Endodermal cell (in vitro differentiated cells): ENCODE measurements at regions not wholly inside any gene's neighbourhood (a gene's known extent, or its start where the extent isn't known, plus 50 kb on each side); places are given as distances from the start of the nearest gene placed in this dataset.

Source experiments
- DNase-seq: peaks from one replicate; pipeline ENCODE4 v3.0.0-alpha.2; 2017
- H3K27ac ChIP-seq: 2 replicates; pipeline ENCODE4 v1.5.1; 2013; ENCODE audit warnings: mild to moderate bottlenecking, low read depth, low read length, moderate library complexity
- H3K27me3 ChIP-seq: 2 replicates; pipeline ENCODE4 v1.6.1; 2013; ENCODE audit warnings: mild to moderate bottlenecking, low read length, moderate library complexity; ENCODE audit not compliant: insufficient read depth, control insufficient read depth, poor library complexity, severe bottlenecking
- H3K36me3 ChIP-seq: 2 replicates; pipeline ENCODE4 v1.7.0; 2013; ENCODE audit warnings: mild to moderate bottlenecking, low read length, moderate library complexity; ENCODE audit not compliant: control insufficient read depth, insufficient read depth
- H3K4me1 ChIP-seq: one replicate; pipeline ENCODE4 v1.7.0; 2013; ENCODE audit warnings: low read length; ENCODE audit not compliant: control insufficient read depth, insufficient read depth
- H3K4me3 ChIP-seq: 2 replicates; pipeline ENCODE4 v1.5.1; 2013; ENCODE audit warnings: mild to moderate bottlenecking, low read length, moderate library complexity
- H3K9ac ChIP-seq: 2 replicates; pipeline ENCODE4 v1.6.1; 2013; ENCODE audit warnings: mild to moderate bottlenecking, low read length, moderate library complexity; ENCODE audit not compliant: poor library complexity, severe bottlenecking; ENCODE audit errors: extremely low read depth
- H3K9me3 ChIP-seq: 2 replicates; pipeline ENCODE4 v1.6.1; 2013; ENCODE audit warnings: mild to moderate bottlenecking, low read length, moderate library complexity; ENCODE audit not compliant: control insufficient read depth
- H3K27ac Mint-ChIP-seq: 2 replicates; pipeline ENCODE4 v1.8.0; 2020; ENCODE audit warnings: mixed read lengths
- H3K27me3 Mint-ChIP-seq: 2 replicates; pipeline ENCODE4 v1.8.0; 2021; ENCODE audit warnings: mild to moderate bottlenecking, mixed read lengths; ENCODE audit not compliant: insufficient read depth
- H3K36me3 Mint-ChIP-seq: 2 replicates; pipeline ENCODE4 v1.8.0; 2020; ENCODE audit warnings: low read depth, mixed read lengths
- H3K4me1 Mint-ChIP-seq: 2 replicates; pipeline ENCODE4 v1.8.0; 2020; ENCODE audit warnings: mixed read lengths
- H3K4me3 Mint-ChIP-seq: 2 replicates; pipeline ENCODE4 v1.8.0; 2020; ENCODE audit warnings: mild to moderate bottlenecking, moderate library complexity, mixed read lengths
- H3K9me3 Mint-ChIP-seq: 2 replicates; pipeline ENCODE4 v1.8.0; 2020; ENCODE audit warnings: mild to moderate bottlenecking, mixed read lengths
- CTCF ChIP-seq: fragments of 200-600 bp; sonication (generic); conservative IDR thresholded peaks from 2 replicates; pipeline ENCODE4 v1.5.0; 2021; ENCODE audit warnings: antibody characterized with exemption, mild to moderate bottlenecking
- WGBS, 2 experiments: methylation state at CpG; one replicate each; pipeline versions ENCODE4 v1.1.5 to v1.1.7; 2013; ENCODE audit warnings: missing lambda C conversion rate in 2 of 2, mixed read lengths in 1 of 2; ENCODE audit not compliant: insufficient coverage in 1 of 2, insufficient read length in 1 of 2; 5-methylcytosine and 5-hydroxymethylcytosine counted together

- Histone ChIP-seq H3K9ac (no peak overlapping the region), H3K27me3 (no peaks in the 10 kb centered on the region), H3K36me3 (no peaks in the 10 kb centered on the region), H3K4me1 (no peaks in the 10 kb centered on the region), H3K4me3 (no peak overlapping the region), H3K27ac (no peak overlapping the region), H3K9me3 (no peaks in the 10 kb centered on the region)
- no peak for TF ChIP-seq CTCF
- Mint-ChIP-seq H3K27ac (no peak overlapping the region), H3K27me3 (no peaks in the 10 kb centered on the region), H3K9me3 (no peaks in the 10 kb centered on the region), H3K4me3 (no peak overlapping the region), H3K4me1 (no peaks in the 10 kb centered on the region), H3K36me3 (no peaks in the 10 kb centered on the region)
- WGBS, 2 experiments, result 96% methylated on average over 2 of the region's 2 CpGs; no CpG with 5 or more reads in 1 of the 2 experiments
- no peak for DNase-seq
These were observed 54.5 kb upstream of the HS3ST4 start for GRCh38 chr16:25637236-25637635.

- no peaks in the 10 kb centered on the region for H3K27me3 ChIP-seq
- Mint-ChIP-seq H3K27me3 (no peaks in the 10 kb centered on the region), H3K9me3 (no peaks in the 10 kb centered on the region), H3K36me3 (no peaks in the 10 kb centered on the region), H3K4me3 (no peak overlapping the region), H3K27ac (no peak overlapping the region), H3K4me1 (no peaks in the 10 kb centered on the region)
- 86% methylated on average over 2 of the region's 2 CpGs; no CpG with 5 or more reads in 1 of the 2 experiments for WGBS, 2 experiments
- DNase-seq, result no peak
- no peak overlapping the region for H3K4me3 ChIP-seq
- no peak overlapping the region for H3K27ac ChIP-seq
- no peak for TF ChIP-seq CTCF
- no peaks in the 10 kb centered on the region for H3K36me3 ChIP-seq
- H3K9me3 ChIP-seq, result no peaks in the 10 kb centered on the region
- H3K4me1 ChIP-seq, result no peaks in the 10 kb centered on the region
- H3K9ac ChIP-seq, result no peak overlapping the region
These were observed 55.1 kb upstream of the HS3ST4 start for GRCh38 chr16:25636662-25637061.

GRCh38 chr16:25635454-25635853 is 56.3 kb upstream of the HS3ST4 start:
- Mint-ChIP-seq H3K27ac (no peak overlapping the region), H3K9me3 (no peaks in the 10 kb centered on the region), H3K36me3 (no peaks in the 10 kb centered on the region), H3K27me3 (no peaks in the 10 kb centered on the region), H3K4me1 (no peaks in the 10 kb centered on the region), H3K4me3 (no peak overlapping the region)
- 86% methylated on average over 1 of the region's 1 CpG; no CpG with 5 or more reads in 1 of the 2 experiments for WGBS, 2 experiments
- no peak for DNase-seq
- Histone ChIP-seq H3K27ac (no peak overlapping the region), H3K4me1 (no peaks in the 10 kb centered on the region), H3K4me3 (no peak overlapping the region), H3K9ac (no peak overlapping the region), H3K9me3 (no peaks in the 10 kb centered on the region), H3K36me3 (no peaks in the 10 kb centered on the region), H3K27me3 (no peaks in the 10 kb centered on the region)
- no peak for TF ChIP-seq CTCF
